KMS-11 (cell line): ENCODE measurements at regions not wholly inside any gene's neighbourhood (a gene's known extent, or its start where the extent isn't known, plus 50 kb on each side); places are given as distances from the start of the nearest gene placed in this dataset.

Experiments used
- H2AFZ ChIP-seq: fragments of 200-600 bp; sonication (generic); 2 replicates; pipeline ENCODE4 v1.6.1; 2016; ENCODE audit warnings: antibody characterized with exemption, mixed run types, low read depth
- H3K27ac ChIP-seq: fragments of 200-600 bp; sonication (generic); 2 replicates; pipeline ENCODE4 v1.6.1; 2016; ENCODE audit warnings: mild to moderate bottlenecking, mixed run types
- H3K27me3 ChIP-seq: fragments of 200-600 bp; sonication (generic); 2 replicates; pipeline ENCODE4 v1.6.1; 2017; ENCODE audit warnings: mild to moderate bottlenecking, low read depth, mixed run types, moderate library complexity; ENCODE audit not compliant: insufficient read depth
- H3K36me3 ChIP-seq: fragments of 200-600 bp; sonication (generic); 2 replicates; pipeline ENCODE4 v1.6.1; 2017; ENCODE audit warnings: mild to moderate bottlenecking, mixed run types; ENCODE audit not compliant: insufficient read depth
- H3K4me1 ChIP-seq: fragments of 200-600 bp; sonication (generic); 2 replicates; pipeline ENCODE4 v1.6.1; 2016; ENCODE audit warnings: mild to moderate bottlenecking, low read depth, mixed run types; ENCODE audit not compliant: poor library complexity, severe bottlenecking
- H3K4me2 ChIP-seq: fragments of 200-600 bp; sonication (generic); 2 replicates; pipeline ENCODE4 v1.7.0; 2016; ENCODE audit warnings: mild to moderate bottlenecking, mixed run types
- H3K4me3 ChIP-seq: fragments of 200-600 bp; sonication (generic); IDR thresholded peaks from 2 replicates; pipeline ENCODE4 v1.6.1; 2017; ENCODE audit warnings: low read depth, low read length, mixed read lengths; ENCODE audit not compliant: insufficient read depth
- H3K79me2 ChIP-seq: fragments of 200-600 bp; sonication (generic); 2 replicates; pipeline ENCODE4 v1.6.1; 2016; ENCODE audit warnings: low read depth, mixed run types; ENCODE audit not compliant: insufficient read depth
- H3K9ac ChIP-seq: fragments of 200-600 bp; sonication (generic); 2 replicates; pipeline ENCODE4 v1.6.1; 2016; ENCODE audit warnings: mild to moderate bottlenecking, mixed run types
- H4K20me1 ChIP-seq: fragments of 200-600 bp; sonication (generic); 2 replicates; pipeline ENCODE4 v1.6.1; 2016; ENCODE audit warnings: mild to moderate bottlenecking, mixed run types; ENCODE audit not compliant: insufficient read depth
- CTCF ChIP-seq: fragments of 200-600 bp; sonication (generic); conservative IDR thresholded peaks from 2 replicates; pipeline ENCODE4 v1.6.1; 2017; ENCODE audit warnings: low read depth, mild to moderate bottlenecking, antibody characterized with exemption, low read length, moderate library complexity, mixed read lengths

DNA sequence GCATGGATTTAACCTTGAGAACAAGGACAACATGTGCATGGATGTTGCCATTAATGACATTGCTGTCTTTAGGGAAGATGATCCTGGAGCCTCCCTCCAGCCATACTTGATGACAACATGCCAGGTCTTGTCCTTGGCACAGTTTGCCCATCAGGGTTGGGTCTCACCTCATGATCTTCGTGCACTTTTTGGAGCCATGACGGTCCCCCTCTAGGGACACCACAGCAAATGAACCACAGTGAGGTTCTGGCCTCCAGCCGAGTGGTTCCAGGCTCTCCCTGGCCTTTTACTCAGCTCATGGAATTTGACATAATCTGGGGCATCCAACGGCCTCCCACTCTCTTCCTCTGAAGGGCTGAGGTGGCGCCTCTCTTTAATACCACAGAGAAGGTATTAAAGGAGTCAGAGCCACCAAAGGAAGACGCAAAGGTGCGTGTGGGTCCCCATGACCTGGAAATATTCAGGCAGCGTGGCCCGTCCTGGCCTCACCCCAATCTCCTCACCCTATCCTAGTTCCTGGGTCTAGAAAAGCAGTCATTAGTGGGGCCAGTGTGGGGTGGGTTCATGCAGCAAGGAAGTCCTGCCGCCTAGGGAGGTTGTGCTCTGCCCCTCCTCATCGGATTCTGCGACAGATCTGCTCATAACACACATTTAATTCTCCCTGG is 184.8 kb downstream of the CXCL12 start:
- Histone ChIP-seq H4K20me1 (no peaks in the 10 kb centered on the region), H3K27ac (no peak overlapping the region), H3K4me1 (no peaks in the 10 kb centered on the region), H3K27me3 (no peaks in the 10 kb centered on the region), H3K36me3 (no peaks in the 10 kb centered on the region), H3K4me2 (no peak overlapping the region), H3K9ac (no peak overlapping the region), H3K4me3 (no peak overlapping the region), H2AFZ (no peak overlapping the region), H3K79me2 (no peaks in the 10 kb centered on the region)
- no peak for TF ChIP-seq CTCF

DNA sequence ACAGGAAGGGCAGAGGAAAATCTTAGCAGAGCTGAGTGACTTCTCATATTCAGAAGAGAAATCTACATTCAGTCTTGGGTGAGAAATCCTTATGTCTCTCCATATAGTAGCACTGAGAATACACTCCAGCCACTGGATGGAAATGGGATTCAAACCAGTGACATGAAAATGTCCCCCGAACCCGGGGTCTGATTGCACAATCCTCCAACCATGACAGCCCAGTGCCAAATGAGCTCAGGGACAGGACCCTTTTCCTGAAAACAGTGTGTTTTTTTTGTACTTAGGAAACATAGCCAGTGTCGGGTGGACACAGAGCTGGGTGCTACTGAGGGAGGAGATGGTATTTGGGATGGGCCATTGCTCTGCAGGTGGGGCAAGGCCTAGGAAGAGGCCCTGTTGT is 185.6 kb downstream of the CXCL12 start:
- H3K9ac ChIP-seq = no peak overlapping the region
- H3K4me2 ChIP-seq = no peak overlapping the region
- no peaks in the 10 kb centered on the region for H3K36me3 ChIP-seq
- H4K20me1 ChIP-seq = no peaks in the 10 kb centered on the region
- H3K4me1 ChIP-seq = no peaks in the 10 kb centered on the region
- TF ChIP-seq CTCF = no peak
- H3K79me2 ChIP-seq = no peaks in the 10 kb centered on the region
- H3K27me3 ChIP-seq = no peaks in the 10 kb centered on the region
- no peak overlapping the region for H3K27ac ChIP-seq
- H3K4me3 ChIP-seq = no peak overlapping the region
- no peak overlapping the region for H2AFZ ChIP-seq

GRCh38 chr10:44198780-44199097 is 186.2 kb downstream of the CXCL12 start:
- TF ChIP-seq CTCF = no peak
- H3K4me3 ChIP-seq = no peak overlapping the region
- H4K20me1 ChIP-seq = no peaks in the 10 kb centered on the region
- no peaks in the 10 kb centered on the region for H3K27me3 ChIP-seq
- H3K36me3 ChIP-seq = no peaks in the 10 kb centered on the region
- H3K9ac ChIP-seq = no peak overlapping the region
- no peaks in the 10 kb centered on the region for H3K4me1 ChIP-seq
- no peak overlapping the region for H3K4me2 ChIP-seq
- no peaks in the 10 kb centered on the region for H3K79me2 ChIP-seq
- H3K27ac ChIP-seq = no peak overlapping the region
- no peak overlapping the region for H2AFZ ChIP-seq

DNA sequence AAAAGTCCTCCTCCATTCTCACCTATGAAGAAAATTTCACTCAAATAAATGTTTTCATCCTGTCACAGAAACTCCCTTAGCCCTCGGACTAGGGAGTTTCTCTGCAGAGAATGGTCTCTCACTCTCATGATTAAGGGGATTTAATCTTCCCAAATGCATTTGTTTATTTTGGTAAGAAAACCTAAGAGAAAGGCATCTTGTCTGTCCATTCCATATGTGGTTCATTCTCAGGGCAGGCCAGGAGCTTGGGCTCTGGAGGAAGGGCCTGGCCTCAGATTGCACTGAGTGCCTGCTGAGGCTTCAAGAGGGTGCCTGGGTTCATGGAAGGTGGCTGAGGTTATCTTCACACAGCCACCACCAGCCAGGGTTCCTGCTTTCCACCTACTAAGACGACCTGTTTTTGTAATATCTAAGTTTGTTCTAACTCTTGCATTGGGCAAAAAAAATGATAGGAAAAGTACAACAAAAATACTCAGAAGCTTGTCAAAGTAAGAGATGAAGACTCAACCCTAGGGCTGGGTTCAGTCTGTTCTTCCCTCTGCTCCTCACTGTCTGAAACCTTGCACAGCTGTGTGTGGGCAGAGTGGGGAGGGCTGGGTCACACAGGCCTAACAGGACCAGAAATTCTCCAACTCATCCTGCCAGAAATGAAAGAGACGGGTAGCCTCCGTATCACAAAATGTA is 186.7 kb downstream of the CXCL12 start:
- no peaks in the 10 kb centered on the region for H3K4me1 ChIP-seq
- H2AFZ ChIP-seq = no peak overlapping the region
- no peak overlapping the region for H3K4me2 ChIP-seq
- no peak overlapping the region for H3K4me3 ChIP-seq
- no peaks in the 10 kb centered on the region for H3K36me3 ChIP-seq
- no peak overlapping the region for H3K9ac ChIP-seq
- H3K27me3 ChIP-seq = no peaks in the 10 kb centered on the region
- H3K27ac ChIP-seq = no peak overlapping the region
- TF ChIP-seq CTCF = no peak
- no peaks in the 10 kb centered on the region for H4K20me1 ChIP-seq
- no peaks in the 10 kb centered on the region for H3K79me2 ChIP-seq
